ENCODE measurements at regions not wholly inside any gene's neighbourhood (a gene's known extent, or its start where the extent isn't known, plus 50 kb on each side); places are given as distances from the start of the nearest gene placed in this dataset.

- TF ChIP-seq CTCF (IDR thresholded peaks at IDR 0.05) (no peak), POLR2A (IDR thresholded peaks at IDR 0.05) (no peak)
Measured at GRCh38 chr6:92473056-92473455, 946.3 kb downstream of the EPHA7 start.

Measured in upper lobe of left lung (tissue), 4 donors.